Activated naive CD4-positive, alpha-beta T cell treated with anti-CD3 and anti-CD28 coated beads, Interleukin-2, amount 10 ng/mL, durations not matched to agents 7 days and 5 days (primary cell): ENCODE measurements at regions not wholly inside any gene's neighbourhood (a gene's known extent, or its start where the extent isn't known, plus 50 kb on each side); places are given as distances from the start of the nearest gene placed in this dataset.
"Not testable (repeated sequence)": the region's sequence is repeated elsewhere in the genome, so short reads cannot be mapped to it uniquely, and the experiment has no call there.

ENCODE experiments used
- CTCF ChIA-PET: fragments of 350-600 bp; sonication (Branson Sonifier 250); formaldehyde crosslinking; loops from one replicate; lab custom pipeline; 2021; ENCODE audit warnings: antibody characterized with exemption; lab: Charles Lee
- DNase-seq: peaks from one replicate; pipeline ENCODE4 v3.0.0-alpha.2; 2020
- H3K27ac Mint-ChIP-seq: one replicate; pipeline ENCODE4 v1.8.0; 2021; ENCODE audit warnings: mild to moderate bottlenecking, moderate library complexity, mixed read lengths
- H3K27me3 Mint-ChIP-seq: one replicate; pipeline ENCODE4 v1.8.0; 2021; ENCODE audit warnings: mild to moderate bottlenecking, mixed read lengths
- H3K36me3 Mint-ChIP-seq: one replicate; pipeline ENCODE4 v1.8.0; 2021; ENCODE audit warnings: mixed read lengths
- H3K4me1 Mint-ChIP-seq: one replicate; pipeline ENCODE4 v1.8.0; 2021; ENCODE audit warnings: mixed read lengths
- H3K4me3 Mint-ChIP-seq: one replicate; pipeline ENCODE4 v1.8.0; 2021; ENCODE audit warnings: mild to moderate bottlenecking, moderate library complexity, mixed read lengths
- H3K9me3 Mint-ChIP-seq: one replicate; pipeline ENCODE4 v1.8.0; 2021; ENCODE audit warnings: mixed read lengths

- Mint-ChIP-seq H3K27ac (no peak overlapping the region), H3K4me1 (no peaks in the 10 kb centered on the region), H3K4me3 (no peak overlapping the region), H3K9me3 (no peaks in the 10 kb centered on the region), H3K36me3 (no peaks in the 10 kb centered on the region), H3K27me3 (no peaks in the 10 kb centered on the region)
- CTCF ChIA-PET, result no interaction called here
- no peak for DNase-seq
Measured at GRCh38 chr3:87546216-87546615, 269.8 kb upstream of the POU1F1 start.

GRCh38 chr3:87543408-87543807 is 267.0 kb upstream of the POU1F1 start:
- H3K36me3 Mint-ChIP-seq, H3K4me1 Mint-ChIP-seq, CTCF ChIA-PET, H3K9me3 Mint-ChIP-seq, DNase-seq, H3K27me3 Mint-ChIP-seq, H3K27ac Mint-ChIP-seq, H3K4me3 Mint-ChIP-seq: not testable (repeated sequence)

DNA sequence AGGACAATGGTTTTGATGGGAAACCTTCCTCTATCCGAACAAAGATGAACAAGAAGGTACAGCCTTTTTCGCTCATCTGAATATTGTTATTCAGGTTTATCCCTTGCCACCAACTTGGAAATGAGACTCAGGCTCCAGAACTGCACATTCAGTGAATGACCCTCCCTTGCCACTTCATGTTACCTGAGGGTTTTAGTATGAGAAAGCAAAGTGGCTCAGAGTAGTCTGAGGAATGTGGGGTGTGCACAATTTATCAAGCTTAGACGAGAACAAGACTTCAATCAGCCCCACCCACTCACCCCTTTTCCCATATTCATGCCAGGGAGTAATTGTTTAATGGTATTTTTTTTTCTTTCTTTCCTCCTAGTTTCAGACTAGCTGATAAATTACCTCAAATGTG is 265.3 kb upstream of the POU1F1 start:
- H3K9me3 Mint-ChIP-seq, result no peaks in the 10 kb centered on the region
- H3K4me3 Mint-ChIP-seq, result no peak overlapping the region
- CTCF ChIA-PET, result no interaction called here
- no peak overlapping the region for H3K27ac Mint-ChIP-seq
- no peaks in the 10 kb centered on the region for H3K36me3 Mint-ChIP-seq
- no peaks in the 10 kb centered on the region for H3K4me1 Mint-ChIP-seq
- no peaks in the 10 kb centered on the region for H3K27me3 Mint-ChIP-seq
- DNase-seq, result no peak

DNA sequence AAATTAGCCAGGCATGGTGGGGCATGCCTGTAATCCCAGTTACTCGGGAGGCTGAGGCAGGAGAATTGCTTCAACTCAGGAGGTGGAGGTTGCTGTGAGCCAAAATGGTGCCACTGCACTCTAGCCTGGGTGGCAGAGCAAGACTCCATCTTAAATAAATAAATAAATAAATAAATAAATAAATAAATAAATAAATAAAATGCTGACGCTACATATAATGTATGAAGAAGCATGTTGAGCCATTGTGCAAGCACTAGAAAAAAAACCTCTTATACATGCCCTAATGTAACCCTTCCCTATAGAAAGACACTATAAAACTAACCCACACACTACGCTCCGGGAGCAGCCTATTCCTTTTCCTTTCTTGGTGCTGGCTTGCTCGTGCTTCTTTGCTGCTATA is 262.3 kb upstream of the POU1F1 start:
- H3K27me3 Mint-ChIP-seq, H3K36me3 Mint-ChIP-seq, H3K27ac Mint-ChIP-seq, DNase-seq, CTCF ChIA-PET, H3K9me3 Mint-ChIP-seq, H3K4me3 Mint-ChIP-seq, H3K4me1 Mint-ChIP-seq: not testable (repeated sequence)

DNA sequence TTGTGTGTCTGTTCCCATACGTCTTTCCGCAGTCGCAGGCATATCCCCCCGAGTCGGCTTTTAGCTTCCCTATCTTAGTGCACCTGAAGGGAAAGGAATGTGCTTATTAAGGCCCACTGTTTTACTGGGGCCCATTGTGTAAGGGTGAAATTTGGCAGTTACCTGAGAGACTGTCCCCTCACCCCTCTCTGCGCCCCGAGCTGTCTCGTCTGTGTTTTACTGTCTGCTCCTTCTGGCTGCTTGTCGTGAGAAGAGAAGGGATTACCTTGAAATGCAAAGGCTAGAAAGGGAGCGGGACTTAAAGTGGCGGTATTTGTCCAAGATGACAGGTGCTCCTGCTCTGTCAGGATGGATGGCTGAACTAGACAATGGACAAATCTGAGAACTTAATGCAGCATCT is 233.0 kb upstream of the POU1F1 start:
- Mint-ChIP-seq H3K27me3 (no peaks in the 10 kb centered on the region), H3K27ac (no peak overlapping the region), H3K4me3 (no peak overlapping the region), H3K4me1 (no peaks in the 10 kb centered on the region), H3K9me3 (no peaks in the 10 kb centered on the region), H3K36me3 (no peaks in the 10 kb centered on the region)
- CTCF ChIA-PET, result no interaction called here
- DNase-seq, result no peak

- H3K27ac Mint-ChIP-seq, result no peak overlapping the region
- no peak overlapping the region for H3K4me3 Mint-ChIP-seq
- no peak for DNase-seq
- no peaks in the 10 kb centered on the region for H3K4me1 Mint-ChIP-seq
- CTCF ChIA-PET, result no interaction called here
- no peaks in the 10 kb centered on the region for H3K9me3 Mint-ChIP-seq
- H3K36me3 Mint-ChIP-seq, result no peaks in the 10 kb centered on the region
- H3K27me3 Mint-ChIP-seq, result no peaks in the 10 kb centered on the region
Measured at GRCh38 chr3:87508921-87509320, 232.5 kb upstream of the POU1F1 start.

- H3K4me3 Mint-ChIP-seq, result no peak overlapping the region
- CTCF ChIA-PET, result interaction anchor here (0.5 kb wide), 1 partner anchor 112 kb away, joined by 3 read pairs; no protein-coding TSS in a partner anchor
- no peaks in the 10 kb centered on the region for H3K4me1 Mint-ChIP-seq
- H3K27ac Mint-ChIP-seq, result no peak overlapping the region
- H3K9me3 Mint-ChIP-seq, result no peaks in the 10 kb centered on the region
- no peaks in the 10 kb centered on the region for H3K36me3 Mint-ChIP-seq
- H3K27me3 Mint-ChIP-seq, result no peaks in the 10 kb centered on the region
- DNase-seq, result no peak
Measured at GRCh38 chr3:87507753-87508152, 231.4 kb upstream of the POU1F1 start.

DNA sequence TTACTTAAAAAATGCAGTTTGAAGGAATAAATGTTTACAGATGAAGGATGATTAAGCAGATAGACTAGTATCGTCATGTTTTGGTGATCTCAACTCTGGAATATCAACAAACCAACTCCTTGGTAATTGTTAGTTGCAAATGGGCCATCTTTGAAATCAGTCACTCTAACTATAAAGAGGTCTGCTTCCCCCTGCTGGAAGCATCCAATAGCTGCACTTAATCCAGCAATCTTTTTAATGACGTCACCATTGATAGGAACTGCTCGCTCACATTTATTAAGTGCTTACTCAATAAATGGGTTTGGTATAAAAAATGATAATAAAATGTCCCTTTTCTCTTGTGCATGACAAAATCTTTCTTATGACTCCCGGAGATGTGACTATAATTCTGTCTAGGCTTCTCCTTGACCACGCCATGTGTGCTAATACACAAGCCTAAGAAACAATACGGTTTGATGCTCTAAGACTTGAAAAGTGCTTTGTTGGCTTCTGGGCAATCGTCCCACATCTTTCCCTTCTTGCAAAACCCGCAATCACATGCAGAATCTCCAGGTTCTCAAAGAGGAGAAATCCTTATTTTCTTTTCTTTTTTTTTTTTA is 227.6 kb upstream of the POU1F1 start:
- no peak for DNase-seq
- Mint-ChIP-seq H3K36me3 (no peaks in the 10 kb centered on the region), H3K4me1 (no peaks in the 10 kb centered on the region), H3K9me3 (no peaks in the 10 kb centered on the region), H3K4me3 (no peak overlapping the region), H3K27ac (no peak overlapping the region), H3K27me3 (no peaks in the 10 kb centered on the region)
- CTCF ChIA-PET, result interaction anchor here (1.3 to 1.4 kb wide), 2 partner anchors 153 to 243 kb away, joined by 3 to 4 read pairs; no protein-coding TSS in a partner anchor

DNA sequence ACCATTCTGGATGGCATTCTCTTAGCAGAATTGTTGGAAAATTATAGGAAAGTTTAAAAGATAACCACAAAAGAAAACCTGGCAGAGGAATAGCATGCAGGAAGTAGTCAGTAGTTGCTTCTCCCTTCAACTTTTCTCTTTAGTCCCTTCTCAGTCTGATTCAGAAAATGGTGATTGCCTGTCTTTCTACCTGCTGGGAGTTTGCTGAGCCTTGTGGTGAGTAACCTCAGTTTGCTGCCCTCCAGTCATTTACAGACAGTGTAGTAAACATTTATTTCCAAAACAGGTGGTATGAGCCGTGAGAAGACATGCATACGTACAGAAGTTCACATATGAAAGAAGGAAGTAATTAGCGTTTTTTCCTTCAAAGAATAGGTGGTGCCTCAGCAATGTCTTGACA is 224.7 kb upstream of the POU1F1 start:
- Mint-ChIP-seq H3K4me1 (no peaks in the 10 kb centered on the region), H3K9me3 (no peaks in the 10 kb centered on the region)

DNA sequence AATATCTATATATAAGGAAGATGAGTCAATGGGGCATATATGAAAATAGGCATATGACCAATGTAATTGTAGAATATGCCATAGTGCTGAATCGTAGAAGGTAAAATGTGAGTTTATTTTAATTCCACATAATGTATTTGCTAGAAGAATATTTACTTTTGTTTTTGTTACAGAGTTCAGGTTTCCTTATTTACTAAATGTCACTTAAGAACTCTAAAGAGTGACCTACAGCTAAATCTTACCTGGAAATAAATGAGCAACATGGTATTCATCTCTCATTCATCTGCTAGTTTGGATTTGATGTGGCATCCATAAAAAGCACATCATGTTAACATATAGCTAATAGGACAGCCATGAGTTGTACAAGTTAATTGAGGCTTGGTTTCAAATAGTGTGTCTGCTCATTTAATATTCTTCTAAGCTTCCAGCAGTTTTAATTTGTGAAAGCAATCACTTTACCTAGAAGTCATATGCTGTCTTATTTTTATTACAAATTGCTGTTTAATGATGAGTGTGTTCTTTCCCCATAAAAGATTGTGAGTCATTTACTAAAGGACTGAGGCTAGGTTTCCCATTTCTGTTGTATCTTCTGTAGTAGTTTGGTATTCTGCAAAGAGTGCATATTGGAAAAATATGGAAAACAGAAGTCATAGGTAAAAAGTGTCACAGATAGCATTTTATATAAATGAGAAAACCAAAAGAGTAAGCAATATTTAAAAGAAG is 222.1 kb upstream of the POU1F1 start:
- Mint-ChIP-seq H3K9me3 (no peaks in the 10 kb centered on the region), H3K36me3 (no peaks in the 10 kb centered on the region), H3K27ac (no peak overlapping the region), H3K4me1 (no peaks in the 10 kb centered on the region), H3K4me3 (no peak overlapping the region), H3K27me3 (peaks cover 6% of the 10 kb centered on the region)
- no peak for DNase-seq
- CTCF ChIA-PET, result no interaction called here

More for the DNA sequence above, 224.7 kb upstream of the POU1F1 start:
- Mint-ChIP-seq H3K36me3 (no peaks in the 10 kb centered on the region), H3K27me3 (no peaks in the 10 kb centered on the region), H3K27ac (no peak overlapping the region), H3K4me3 (no peak overlapping the region)
- CTCF ChIA-PET, result no interaction called here
- no peak for DNase-seq

DNA sequence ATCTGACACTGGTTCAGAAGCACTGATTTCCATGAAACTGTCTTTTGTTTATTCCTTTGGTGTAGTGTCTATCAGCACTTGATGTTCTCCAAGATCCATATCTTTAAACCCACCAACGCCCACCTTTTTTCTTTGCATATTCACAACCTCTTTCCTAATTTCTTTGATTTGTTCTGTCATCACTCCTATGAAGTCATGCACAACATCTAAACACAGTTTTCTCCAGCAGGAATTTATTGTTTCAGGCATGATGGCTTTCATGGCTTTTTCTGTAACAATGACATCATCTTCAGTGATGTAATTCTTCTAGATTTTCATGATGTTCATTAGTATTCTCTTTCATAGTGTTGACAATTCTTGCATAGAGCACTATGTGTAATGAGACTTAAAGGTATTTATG is 219.6 kb upstream of the POU1F1 start:
- Mint-ChIP-seq H3K36me3 (no peaks in the 10 kb centered on the region), H3K27me3 (peaks cover 6% of the 10 kb centered on the region), H3K9me3 (no peaks in the 10 kb centered on the region), H3K4me3 (no peak overlapping the region), H3K4me1 (no peaks in the 10 kb centered on the region), H3K27ac (no peak overlapping the region)
- no peak for DNase-seq
- CTCF ChIA-PET, result no interaction called here

GRCh38 chr3:87494264-87494663 is 217.9 kb upstream of the POU1F1 start:
- H3K27ac Mint-ChIP-seq, result no peak overlapping the region
- H3K4me1 Mint-ChIP-seq, result no peaks in the 10 kb centered on the region
- DNase-seq, result no peak
- H3K27me3 Mint-ChIP-seq, result peaks cover 6% of the 10 kb centered on the region
- no peaks in the 10 kb centered on the region for H3K36me3 Mint-ChIP-seq
- no peak overlapping the region for H3K4me3 Mint-ChIP-seq
- CTCF ChIA-PET, result no interaction called here
- H3K9me3 Mint-ChIP-seq, result no peaks in the 10 kb centered on the region

GRCh38 chr3:87491843-87492242 is 215.5 kb upstream of the POU1F1 start:
- Mint-ChIP-seq H3K9me3 (no peaks in the 10 kb centered on the region), H3K4me1 (no peaks in the 10 kb centered on the region), H3K36me3 (no peaks in the 10 kb centered on the region), H3K27me3 (peaks cover 6% of the 10 kb centered on the region), H3K4me3 (no peak overlapping the region), H3K27ac (no peak overlapping the region)
- DNase-seq, result no peak
- CTCF ChIA-PET, result no interaction called here

GRCh38 chr3:87489892-87490291 is 213.5 kb upstream of the POU1F1 start:
- no peak for DNase-seq
- Mint-ChIP-seq H3K4me1 (no peaks in the 10 kb centered on the region), H3K36me3 (no peaks in the 10 kb centered on the region), H3K27ac (no peak overlapping the region), H3K4me3 (no peak overlapping the region), H3K9me3 (no peaks in the 10 kb centered on the region), H3K27me3 (peaks cover 6% of the 10 kb centered on the region)
- CTCF ChIA-PET, result no interaction called here

GRCh38 chr3:87488765-87489164 is 212.4 kb upstream of the POU1F1 start:
- Mint-ChIP-seq H3K4me3 (no peak overlapping the region), H3K27me3 (no peaks in the 10 kb centered on the region), H3K4me1 (no peaks in the 10 kb centered on the region), H3K9me3 (no peaks in the 10 kb centered on the region), H3K36me3 (no peaks in the 10 kb centered on the region), H3K27ac (no peak overlapping the region)
- no peak for DNase-seq
- CTCF ChIA-PET, result no interaction called here
